ENCODE measurements at regions not wholly inside any gene's neighbourhood (a gene's known extent, or its start where the extent isn't known, plus 50 kb on each side); places are given as distances from the start of the nearest gene placed in this dataset.

GRCh38 chr2:22557406-22557805, 827.6 kb upstream of the KLHL29 start:
- DNase-seq (ENCODE audit: low spot score) (no peak), FAIRE-seq (no peak), ATAC-seq (no peak)
- H2AFZ ChIP-seq (ENCODE audit: low read length), result no peak overlapping the region
- H3K9ac ChIP-seq (ENCODE audit: insufficient read depth, low read depth, low read length), result no peak overlapping the region
- 0% methylated on average over 2 of the region's 2 CpGs for WGBS (ENCODE audit: low lambda C conversion rate)
- no peak overlapping the region for H3K4me3 ChIP-seq (replicated peaks in 1 of 3; ENCODE audit: insufficient read depth in 1 of 3, low read depth in 2 of 3, low read length in 3 of 3)
- H3K9me3 ChIP-seq (ENCODE audit: low read length), result peaks cover 90% of the 10 kb centered on the region
- no peak for TF ChIP-seq PRDM4 (CRISPR knock-in tag; IDR thresholded peaks at IDR 0.05; ENCODE audit: borderline replicate concordance)
- no peak for TF ChIP-seq ZNF713 (CRISPR knock-in tag; IDR thresholded peaks at IDR 0.05)
- no peak for TF ChIP-seq ZNF296 (CRISPR knock-in tag; conservative IDR thresholded peaks at IDR 0.05)
- TF ChIP-seq THYN1 (CRISPR knock-in tag; IDR thresholded peaks at IDR 0.05; ENCODE audit: borderline replicate concordance, low read depth), result no peak
- TF ChIP-seq ISX (CRISPR knock-in tag; conservative IDR thresholded peaks at IDR 0.05), result no peak
- no peak for TF ChIP-seq ZNF570 (CRISPR knock-in tag; IDR thresholded peaks at IDR 0.05; ENCODE audit: borderline replicate concordance)
- no peak for TF ChIP-seq SRSF1 (optimal IDR thresholded peaks at IDR 0.05; ENCODE audit: low read depth, low read length)
- TF ChIP-seq CEBPZ (IDR thresholded peaks at IDR 0.05; ENCODE audit: low read length), result no peak
- TF ChIP-seq KDM2A (CRISPR knock-in tag; IDR thresholded peaks at IDR 0.05; ENCODE audit: borderline replicate concordance, low read depth), result no peak
- TF ChIP-seq ZFP91 (CRISPR knock-in tag; IDR thresholded peaks at IDR 0.05; ENCODE audit: borderline replicate concordance), result no peak
- POLR2A ChIA-PET, result no interaction called here
- CTCF ChIA-PET (ENCODE audit: low intra/inter-chr PET ratio, low total read pairs), result no interaction called here
- BruUV-seq (replicated peaks), result no TSS peak
- intact Hi-C loops (cut with micrococcal nuclease; ENCODE audit: unreplicated experiment) (no loop called here), in situ Hi-C loops (cut with HindIII; ENCODE audit: extremely low pct_ligation_motif_present, low pct_unique_long_range_greater_than_20kb) (no loop called here)
- no peaks in the 10 kb centered on the region for H3K36me3 ChIP-seq (replicated peaks in 1 of 2; ENCODE audit: control insufficient read depth in 1 of 2, insufficient read depth in 2 of 2, low read length in 2 of 2)
- H3K79me2 ChIP-seq (ENCODE audit: insufficient read depth, low read length), result no peaks in the 10 kb centered on the region
- H3K27me3 ChIP-seq (ENCODE audit: control insufficient read depth in 1 of 2, insufficient read depth in 2 of 2, low read length in 2 of 2), result no peaks in the 10 kb centered on the region
- no peak overlapping the region for H3K4me2 ChIP-seq (ENCODE audit: low read depth, low read length)
- H3K4me1 ChIP-seq (ENCODE audit: insufficient read depth, low read length), result no peaks in the 10 kb centered on the region
- H4K20me1 ChIP-seq (ENCODE audit: insufficient read depth, low read length), result no peaks in the 10 kb centered on the region
- H3K27ac ChIP-seq (ENCODE audit: extremely low read length, insufficient read depth, low read length), result no peak overlapping the region

Measured in HepG2 (cell line).